ENCODE measurements at regions not wholly inside any gene's neighbourhood (a gene's known extent, or its start where the extent isn't known, plus 50 kb on each side); places are given as distances from the start of the nearest gene placed in this dataset.
"Not testable (repeated sequence)": the region's sequence is repeated elsewhere in the genome, so short reads cannot be mapped to it uniquely, and the experiment has no call there.

- no peaks in the 10 kb centered on the region for H3K9me3 ChIP-seq (ENCODE audit: low read length)
- H3K27me3 ChIP-seq (ENCODE audit: low read length): no peaks in the 10 kb centered on the region
- intact Hi-C loops (cut with micrococcal nuclease): no loop called here
- no peak overlapping the region for H2AFZ ChIP-seq (ENCODE audit: low read length)
- CTCF ChIA-PET: no interaction called here
- H3K27ac ChIP-seq (ENCODE audit: low read length): no peak overlapping the region
- no peak for DNase-seq
- BruUV-seq (replicated peaks): no TSS peak
- H3F3A ChIP-seq (ENCODE audit: low read length, unreplicated experiment): no peaks in the 10 kb centered on the region
- H3K4me1 ChIP-seq (ENCODE audit: insufficient read depth, low read length): no peaks in the 10 kb centered on the region
- ATAC-seq: no peak
- H3K9me2 ChIP-seq (replicated peaks; ENCODE audit: low read length): no peaks in the 10 kb centered on the region
- POLR2A ChIA-PET (ENCODE audit: unreplicated experiment): no interaction called here
- no peaks in the 10 kb centered on the region for H3K36me3 ChIP-seq (ENCODE audit: low read depth, low read length)
- no peak for TF ChIP-seq EZH2phosphoT487 (IDR thresholded peaks at IDR 0.05; ENCODE audit: borderline replicate concordance, low read length)
- no peak for TF ChIP-seq EZH2 (IDR thresholded peaks at IDR 0.05; ENCODE audit: low read length, unreplicated experiment)
- TF ChIP-seq CTCF (conservative IDR thresholded peaks at IDR 0.05; ENCODE audit: low read depth, low read length): no peak
- H3K4me3 ChIP-seq (ENCODE audit: low read length): no peak overlapping the region
- no peak overlapping the region for H3K4me2 ChIP-seq (ENCODE audit: low read length)
- H3K79me2 ChIP-seq (ENCODE audit: low read length): no peaks in the 10 kb centered on the region
- H3K9ac ChIP-seq (ENCODE audit: low read length): no peak overlapping the region
- H4K20me1 ChIP-seq (ENCODE audit: low read length): no peaks in the 10 kb centered on the region
Observed at GRCh38 chr6:169398342-169399105, 144.9 kb upstream of the THBS2 start.

DNA sequence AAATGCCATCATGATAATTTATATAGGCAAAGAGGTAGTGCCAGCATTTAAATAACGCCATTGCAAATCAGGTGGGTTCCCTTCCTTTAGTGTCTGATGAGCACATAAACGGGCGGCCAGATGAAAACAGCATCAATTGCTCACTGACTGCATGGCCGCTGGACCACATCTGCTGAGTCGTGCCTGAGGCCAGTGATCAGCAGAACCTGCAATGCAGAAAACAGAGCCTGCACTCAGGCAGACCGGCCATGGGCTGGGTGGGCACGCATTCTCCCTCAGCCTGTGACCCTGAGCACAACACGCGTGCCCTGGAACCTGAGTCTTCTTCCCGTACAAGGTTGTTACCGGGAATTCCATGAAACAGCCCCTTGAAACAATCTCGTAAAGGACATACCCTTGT, 144.0 kb upstream of the THBS2 start:
- Histone ChIP-seq H3K9me2 (replicated peaks; ENCODE audit: low read length) (no peaks in the 10 kb centered on the region), H3F3A (ENCODE audit: low read length, unreplicated experiment) (no peaks in the 10 kb centered on the region), H3K79me2 (ENCODE audit: low read length) (no peaks in the 10 kb centered on the region), H3K27ac (ENCODE audit: low read length) (no peak overlapping the region), H2AFZ (ENCODE audit: low read length) (no peak overlapping the region), H3K9me3 (ENCODE audit: low read length) (no peaks in the 10 kb centered on the region), H3K4me1 (ENCODE audit: insufficient read depth, low read length) (no peaks in the 10 kb centered on the region), H3K9ac (ENCODE audit: low read length) (no peak overlapping the region), H3K4me2 (ENCODE audit: low read length) (no peak overlapping the region), H3K36me3 (ENCODE audit: low read depth, low read length) (no peaks in the 10 kb centered on the region), H3K4me3 (ENCODE audit: low read length) (no peak overlapping the region), H4K20me1 (ENCODE audit: low read length) (no peaks in the 10 kb centered on the region), H3K27me3 (ENCODE audit: low read length) (no peaks in the 10 kb centered on the region)
- ATAC-seq (no peak), DNase-seq (no peak)
- intact Hi-C loops (cut with micrococcal nuclease): no loop called here
- ChIA-PET CTCF (no interaction called here), POLR2A (ENCODE audit: unreplicated experiment) (no interaction called here)
- BruUV-seq (replicated peaks): no TSS peak
- TF ChIP-seq EZH2phosphoT487 (IDR thresholded peaks at IDR 0.05; ENCODE audit: borderline replicate concordance, low read length): no peak
- no peak for TF ChIP-seq CTCF (conservative IDR thresholded peaks at IDR 0.05; ENCODE audit: low read depth, low read length)
- no peak for TF ChIP-seq EZH2 (IDR thresholded peaks at IDR 0.05; ENCODE audit: low read length, unreplicated experiment)

DNA sequence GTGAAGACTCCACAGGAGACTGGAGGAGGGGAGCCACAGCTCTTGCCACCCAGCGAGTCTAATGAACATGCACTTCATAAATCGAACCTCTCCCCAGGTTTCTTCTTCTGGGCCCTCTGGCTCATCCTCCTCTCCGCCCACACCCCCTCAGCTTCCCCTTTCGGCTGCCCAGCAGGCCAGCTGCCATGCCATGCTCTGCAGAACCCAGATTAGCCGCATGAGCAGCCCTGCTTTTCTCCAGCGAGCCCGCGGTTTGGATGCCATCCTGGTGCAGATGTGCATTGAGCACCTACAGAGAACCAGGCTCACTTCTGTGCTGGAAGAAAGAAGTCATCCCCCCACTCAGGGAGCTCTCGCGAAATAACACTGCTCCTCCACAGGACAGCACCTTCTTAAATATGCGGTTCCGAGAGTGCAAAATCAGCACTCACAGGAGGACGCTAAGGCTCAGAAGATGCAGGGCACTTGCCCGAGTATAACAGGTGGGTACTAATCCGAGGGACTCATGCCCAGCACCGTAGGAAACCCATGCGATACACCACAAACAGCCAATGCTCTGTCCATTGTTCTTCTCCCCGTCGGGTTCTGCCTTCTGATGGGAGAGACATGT, 143.0 kb upstream of the THBS2 start:
- Histone ChIP-seq H3K9me2 (replicated peaks; ENCODE audit: low read length) (no peaks in the 10 kb centered on the region), H3K4me2 (ENCODE audit: low read length) (no peak overlapping the region), H3K4me3 (ENCODE audit: low read length) (no peak overlapping the region), H2AFZ (ENCODE audit: low read length) (no peak overlapping the region), H3K9ac (ENCODE audit: low read length) (no peak overlapping the region), H3F3A (ENCODE audit: low read length, unreplicated experiment) (no peaks in the 10 kb centered on the region), H3K27ac (ENCODE audit: low read length) (no peak overlapping the region), H3K9me3 (ENCODE audit: low read length) (no peaks in the 10 kb centered on the region), H3K36me3 (ENCODE audit: low read depth, low read length) (no peaks in the 10 kb centered on the region), H3K79me2 (ENCODE audit: low read length) (no peaks in the 10 kb centered on the region), H4K20me1 (ENCODE audit: low read length) (no peaks in the 10 kb centered on the region), H3K4me1 (ENCODE audit: insufficient read depth, low read length) (no peaks in the 10 kb centered on the region), H3K27me3 (ENCODE audit: low read length) (no peaks in the 10 kb centered on the region)
- no TSS peak for BruUV-seq (replicated peaks)
- no peak for TF ChIP-seq EZH2phosphoT487 (IDR thresholded peaks at IDR 0.05; ENCODE audit: borderline replicate concordance, low read length)
- no peak for TF ChIP-seq EZH2 (IDR thresholded peaks at IDR 0.05; ENCODE audit: low read length, unreplicated experiment)
- TF ChIP-seq CTCF (conservative IDR thresholded peaks at IDR 0.05; ENCODE audit: low read depth, low read length): no peak
- ChIA-PET POLR2A (ENCODE audit: unreplicated experiment) (no interaction called here), CTCF (no interaction called here)
- ATAC-seq: no peak
- no peak for DNase-seq
- intact Hi-C loops (cut with micrococcal nuclease): no loop called here

- H3K4me2 ChIP-seq (ENCODE audit: low read length); BruUV-seq (replicated peaks); POLR2A ChIA-PET (ENCODE audit: unreplicated experiment); H3K36me3 ChIP-seq (ENCODE audit: low read depth, low read length); H3K9ac ChIP-seq (ENCODE audit: low read length); CTCF ChIA-PET; H4K20me1 ChIP-seq (ENCODE audit: low read length); DNase-seq; H3K4me1 ChIP-seq (ENCODE audit: insufficient read depth, low read length); H3K9me3 ChIP-seq (ENCODE audit: low read length); H3K27me3 ChIP-seq (ENCODE audit: low read length); H3K9me2 ChIP-seq (replicated peaks; ENCODE audit: low read length); H3K27ac ChIP-seq (ENCODE audit: low read length); H2AFZ ChIP-seq (ENCODE audit: low read length); ATAC-seq; intact Hi-C loops (cut with micrococcal nuclease); H3F3A ChIP-seq (ENCODE audit: low read length, unreplicated experiment); H3K79me2 ChIP-seq (ENCODE audit: low read length); H3K4me3 ChIP-seq (ENCODE audit: low read length): not testable (repeated sequence)
Observed at GRCh38 chr6:169396009-169396539, 142.4 kb upstream of the THBS2 start.

Measured in PC-3 (cell line).